Natural killer cell (primary cell): ENCODE measurements at regions not wholly inside any gene's neighbourhood (a gene's known extent, or its start where the extent isn't known, plus 50 kb on each side); places are given as distances from the start of the nearest gene placed in this dataset.

ENCODE experiments used
- ATAC-seq, 3 donors: fragments of 150-1000 bp in 2 of 3; fragments of 200-7000 bp in 1 of 3; cut with Tn5 transposase; 1 replicate in 1 of 3; 2 replicates in 2 of 3; pipeline ENCODE4 v1.10.0; 2021; ENCODE audit warnings: mild to moderate bottlenecking in 2 of 3, moderate library complexity in 2 of 3
- DNase-seq, 2 donors: peaks; one replicate each; pipeline versions ENCODE4 v3.0.0 to v3.0.0-alpha.2; 2013 to 2021; ENCODE audit warnings: mixed read lengths in 1 of 2
- H3K27ac ChIP-seq: one replicate; pipeline ENCODE4 v1.5.1; 2013; ENCODE audit warnings: mild to moderate bottlenecking, low read length
- H3K27me3 ChIP-seq: one replicate; pipeline ENCODE4 v1.6.1; 2013; ENCODE audit warnings: low read length; ENCODE audit not compliant: control insufficient read depth, insufficient read depth
- H3K36me3 ChIP-seq: one replicate; pipeline ENCODE4 v1.6.1; 2013; ENCODE audit warnings: low read length; ENCODE audit not compliant: control insufficient read depth, insufficient read depth
- H3K4me1 ChIP-seq: one replicate; pipeline ENCODE4 v1.6.1; 2013; ENCODE audit warnings: low read length; ENCODE audit not compliant: control insufficient read depth, insufficient read depth
- H3K4me3 ChIP-seq: one replicate; pipeline ENCODE4 v1.5.1; 2013; ENCODE audit warnings: low read length
- H3K9me3 ChIP-seq: one replicate; pipeline ENCODE4 v1.6.1; 2013; ENCODE audit warnings: low read length; ENCODE audit not compliant: control insufficient read depth, insufficient read depth
- H3K27ac Mint-ChIP-seq, 2 donors: one replicate each; pipeline ENCODE4 v1.8.0; 2022; ENCODE audit warnings: mild to moderate bottlenecking in 2 of 2, mixed read lengths in 2 of 2, moderate library complexity in 1 of 2
- H3K27me3 Mint-ChIP-seq, 2 donors: one replicate each; pipeline ENCODE4 v1.8.0; 2022; ENCODE audit warnings: low read depth in 2 of 2, mixed read lengths in 2 of 2
- H3K36me3 Mint-ChIP-seq: one replicate; pipeline ENCODE4 v1.8.0; 2022; ENCODE audit warnings: mixed read lengths
- H3K4me1 Mint-ChIP-seq, 2 donors: one replicate each; pipeline ENCODE4 v1.8.0; 2022; ENCODE audit warnings: mixed read lengths in 2 of 2
- H3K4me3 Mint-ChIP-seq: one replicate; pipeline ENCODE4 v1.8.0; 2022; ENCODE audit warnings: mild to moderate bottlenecking, moderate library complexity, mixed read lengths
- H3K9me3 Mint-ChIP-seq, 2 donors: one replicate each; pipeline ENCODE4 v1.8.0; 2022; ENCODE audit warnings: mixed read lengths in 2 of 2
- WGBS: methylation state at CpG from one replicate; pipeline ENCODE4 v1.1.7; 2013; ENCODE audit warnings: missing lambda C conversion rate; ENCODE audit not compliant: insufficient coverage; 5-methylcytosine and 5-hydroxymethylcytosine counted together
- intact Hi-C: fragments of 100-400 bp; cut with micrococcal nuclease; formaldehyde crosslinking; loops from one replicate; pipeline ENCODE4 v1.14.2; 2022
- TF ChIP-seq, protein P1 (sequence below): fragments of 200-600 bp; IDR thresholded peaks from one replicate; pipeline ENCODE4 v1.8.0; 2022; ENCODE audit warnings: antibody characterized with exemption

DNA sequence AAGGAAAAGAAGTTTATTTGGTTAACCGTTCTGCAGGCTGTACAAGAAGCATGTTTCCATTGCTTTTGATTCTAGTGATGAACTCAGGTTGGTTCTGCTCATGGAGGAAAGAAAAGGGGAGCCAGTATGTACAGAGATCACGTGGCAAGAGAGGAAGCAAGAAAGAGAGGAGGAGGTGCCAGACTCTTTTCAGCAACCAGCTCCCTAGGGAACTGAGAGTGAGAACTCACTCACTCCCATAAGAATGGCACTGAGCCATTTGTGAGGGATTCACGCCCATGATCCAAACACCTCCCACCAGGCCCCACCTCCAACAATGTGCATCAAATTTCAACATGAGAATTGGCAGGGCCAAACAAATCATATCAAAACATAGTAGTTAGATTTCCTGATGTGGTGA, 649.1 kb downstream of the EPM2A start:
- Mint-ChIP-seq H3K4me1 (no peaks in the 10 kb centered on the region), H3K4me3 (no peak overlapping the region), H3K27me3 (peaks cover 5 to 13% of the 10 kb centered on the region in 2 donors), H3K27ac (no peak overlapping the region), H3K36me3 (no peaks in the 10 kb centered on the region), H3K9me3 (no peaks in the 10 kb centered on the region)
- WGBS, result 67% methylated on average over 3 of the region's 3 CpGs
- no peaks in the 10 kb centered on the region for H3K36me3 ChIP-seq
- TF ChIP-seq, protein P1, sequence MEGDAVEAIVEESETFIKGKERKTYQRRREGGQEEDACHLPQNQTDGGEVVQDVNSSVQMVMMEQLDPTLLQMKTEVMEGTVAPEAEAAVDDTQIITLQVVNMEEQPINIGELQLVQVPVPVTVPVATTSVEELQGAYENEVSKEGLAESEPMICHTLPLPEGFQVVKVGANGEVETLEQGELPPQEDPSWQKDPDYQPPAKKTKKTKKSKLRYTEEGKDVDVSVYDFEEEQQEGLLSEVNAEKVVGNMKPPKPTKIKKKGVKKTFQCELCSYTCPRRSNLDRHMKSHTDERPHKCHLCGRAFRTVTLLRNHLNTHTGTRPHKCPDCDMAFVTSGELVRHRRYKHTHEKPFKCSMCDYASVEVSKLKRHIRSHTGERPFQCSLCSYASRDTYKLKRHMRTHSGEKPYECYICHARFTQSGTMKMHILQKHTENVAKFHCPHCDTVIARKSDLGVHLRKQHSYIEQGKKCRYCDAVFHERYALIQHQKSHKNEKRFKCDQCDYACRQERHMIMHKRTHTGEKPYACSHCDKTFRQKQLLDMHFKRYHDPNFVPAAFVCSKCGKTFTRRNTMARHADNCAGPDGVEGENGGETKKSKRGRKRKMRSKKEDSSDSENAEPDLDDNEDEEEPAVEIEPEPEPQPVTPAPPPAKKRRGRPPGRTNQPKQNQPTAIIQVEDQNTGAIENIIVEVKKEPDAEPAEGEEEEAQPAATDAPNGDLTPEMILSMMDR, result no peak
- H3K4me3 ChIP-seq, result no peak overlapping the region
- H3K27ac ChIP-seq, result no peak overlapping the region
- no peaks in the 10 kb centered on the region for H3K4me1 ChIP-seq
- intact Hi-C loops, result no loop called here
- ATAC-seq, result no peak
- no peak for DNase-seq
- H3K27me3 ChIP-seq, result no peaks in the 10 kb centered on the region
- H3K9me3 ChIP-seq, result no peaks in the 10 kb centered on the region

DNA sequence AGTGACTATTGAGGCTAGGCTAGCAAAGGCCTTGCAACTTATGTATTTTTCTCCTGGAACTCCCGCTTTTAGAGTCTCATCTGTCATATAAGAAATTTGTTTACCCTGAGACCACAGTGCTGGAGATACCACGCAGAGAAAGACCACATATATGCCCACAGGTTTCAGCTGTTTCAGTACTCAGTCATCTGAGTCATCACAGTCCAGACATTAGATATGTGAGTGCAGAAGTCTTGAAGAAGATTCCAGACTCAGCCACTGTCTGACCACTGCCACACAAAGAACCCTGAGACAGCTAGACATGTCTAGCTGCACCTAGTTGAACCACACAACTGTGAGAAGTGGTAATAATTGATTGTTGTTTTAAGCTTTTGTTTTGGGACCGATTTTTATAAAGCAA, 648.3 kb downstream of the EPM2A start:
- intact Hi-C loops, result no loop called here
- Mint-ChIP-seq H3K27ac (no peak overlapping the region), H3K36me3 (no peaks in the 10 kb centered on the region), H3K4me1 (no peaks in the 10 kb centered on the region), H3K27me3 (peaks cover 5 to 13% of the 10 kb centered on the region in 2 donors), H3K9me3 (no peaks in the 10 kb centered on the region), H3K4me3 (no peak overlapping the region)
- Histone ChIP-seq H3K27ac (no peak overlapping the region), H3K27me3 (no peaks in the 10 kb centered on the region), H3K9me3 (no peaks in the 10 kb centered on the region), H3K4me3 (no peak overlapping the region), H3K36me3 (no peaks in the 10 kb centered on the region), H3K4me1 (no peaks in the 10 kb centered on the region)
- no peak for DNase-seq
- 72% methylated on average over 2 of the region's 3 CpGs for WGBS
- ATAC-seq, result no peak
- TF ChIP-seq, protein P1, result no peak

DNA sequence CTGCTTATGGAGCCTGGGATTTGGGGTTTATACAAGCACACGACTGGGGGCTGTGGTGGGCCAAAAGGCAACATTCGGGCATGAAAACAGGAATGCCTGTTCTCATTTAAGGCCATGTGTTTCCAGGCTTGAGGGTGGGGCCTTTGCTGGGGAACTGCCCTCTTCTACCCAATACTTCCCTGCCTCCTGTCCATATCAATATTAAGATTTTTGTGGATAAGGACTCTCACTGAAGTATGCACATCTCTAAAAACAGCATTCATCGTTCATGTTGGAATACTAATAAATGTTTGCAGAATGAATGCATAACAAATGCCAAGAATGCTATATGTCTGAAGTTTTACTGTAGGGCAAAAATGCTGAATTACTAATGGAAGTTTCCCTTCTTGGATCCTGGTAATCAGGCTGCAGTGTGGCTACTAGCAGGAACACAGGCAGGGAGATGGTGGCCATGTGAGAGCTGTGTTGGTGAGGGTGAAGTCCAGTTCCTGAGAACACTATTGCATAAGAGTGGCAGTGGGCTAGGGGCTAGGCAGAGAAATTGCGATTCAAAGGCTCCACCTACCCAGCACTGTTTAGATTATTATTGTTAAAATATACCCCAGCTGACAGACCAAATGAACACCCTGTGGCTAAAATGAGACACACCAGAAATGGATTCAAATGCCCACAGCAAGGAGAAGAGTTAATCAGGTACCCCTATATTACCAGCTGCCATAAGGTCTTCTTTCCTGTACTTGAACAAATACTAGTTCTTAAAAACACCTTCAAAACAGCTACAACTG, 644.3 kb downstream of the EPM2A start:
- H3K27ac Mint-ChIP-seq, result no peak overlapping the region
- TF ChIP-seq, protein P1, result no peak
- no peak overlapping the region for H3K4me3 Mint-ChIP-seq
- no peak for DNase-seq
- 90% methylated on average over 3 of the region's 4 CpGs for WGBS
- no peaks in the 10 kb centered on the region for H3K36me3 Mint-ChIP-seq
- H3K4me1 ChIP-seq, result no peaks in the 10 kb centered on the region
- H3K27me3 ChIP-seq, result no peaks in the 10 kb centered on the region
- intact Hi-C loops, result no loop called here
- H3K4me3 ChIP-seq, result no peak overlapping the region
- H3K9me3 ChIP-seq, result no peaks in the 10 kb centered on the region
- no peaks in the 10 kb centered on the region for H3K4me1 Mint-ChIP-seq
- H3K9me3 Mint-ChIP-seq, result no peaks in the 10 kb centered on the region
- peaks cover 5 to 6% of the 10 kb centered on the region in 2 donors for H3K27me3 Mint-ChIP-seq
- no peak overlapping the region for H3K27ac ChIP-seq
- no peaks in the 10 kb centered on the region for H3K36me3 ChIP-seq
- ATAC-seq, result no peak
